ENCODE measurements at regions not wholly inside any gene's neighbourhood (a gene's known extent, or its start where the extent isn't known, plus 50 kb on each side); places are given as distances from the start of the nearest gene placed in this dataset.

- no peak for DNase-seq (ENCODE audit: low spot score)
- ChIA-PET CTCF (interaction anchor here (0.5 kb wide), 1 partner anchor 649 kb away, joined by 3 read pairs; no protein-coding TSS in a partner anchor), POLR2A (ENCODE audit: low non-redundant PET) (no interaction called here)
- TF ChIP-seq CTCF (conservative IDR thresholded peaks at IDR 0.05; ENCODE audit: low read depth): no peak
- H3K27ac ChIP-seq: no peak overlapping the region
Observed at GRCh38 chr2:191778041-191778440, 68.8 kb downstream of the CAVIN2 start.

GRCh38 chr2:191782351-191782750, 64.5 kb downstream of the CAVIN2 start:
- no peak for DNase-seq (ENCODE audit: low spot score)
- POLR2A ChIA-PET (ENCODE audit: low non-redundant PET): no interaction called here
- CTCF ChIA-PET: no interaction called here

GRCh38 chr2:191783416-191783815, 63.5 kb downstream of the CAVIN2 start:
- no peak overlapping the region for H3K27ac ChIP-seq
- no peak for DNase-seq (ENCODE audit: low spot score)
- POLR2A ChIA-PET (ENCODE audit: low non-redundant PET): no interaction called here
- no peak for TF ChIP-seq CTCF (conservative IDR thresholded peaks at IDR 0.05; ENCODE audit: low read depth)
- CTCF ChIA-PET: no interaction called here

More at GRCh38 chr2:191782351-191782750, 64.5 kb downstream of the CAVIN2 start:
- no peak overlapping the region for H3K27ac ChIP-seq
- no peak for TF ChIP-seq CTCF (conservative IDR thresholded peaks at IDR 0.05; ENCODE audit: low read depth)
